SH-SY5Y (cell line): ENCODE measurements at regions not wholly inside any gene's neighbourhood (a gene's known extent, or its start where the extent isn't known, plus 50 kb on each side); places are given as distances from the start of the nearest gene placed in this dataset.

Experiments used
- GATA2 ChIP-seq: IDR thresholded peaks from 2 replicates; pipeline ENCODE4 v1.6.1; 2011; ENCODE audit warnings: mild to moderate bottlenecking, low read depth, low read length
- GATA3 ChIP-seq: IDR thresholded peaks from 2 replicates; pipeline ENCODE4 v1.6.1; 2011; ENCODE audit warnings: low read depth, mild to moderate bottlenecking, low read length, moderate library complexity

- TF ChIP-seq GATA3 (no peak), GATA2 (no peak)
These were observed 401.4 kb upstream of the C16orf82 start for GRCh38 chr16:26665166-26665939.
